ENCODE measurements at regions not wholly inside any gene's neighbourhood (a gene's known extent, or its start where the extent isn't known, plus 50 kb on each side); places are given as distances from the start of the nearest gene placed in this dataset.
"Not testable (repeated sequence)": the region's sequence is repeated elsewhere in the genome, so short reads cannot be mapped to it uniquely, and the experiment has no call there.

- H3K4me1 ChIP-seq = no peaks in the 10 kb centered on the region
- intact Hi-C loops (cut with DNase I) = no loop called here
- ATAC-seq (no peak), DNase-seq (no peak)
- H3K27ac ChIP-seq = no peak overlapping the region
- H3K9me3 ChIP-seq = no peaks in the 10 kb centered on the region
- TF ChIP-seq, protein P1, sequence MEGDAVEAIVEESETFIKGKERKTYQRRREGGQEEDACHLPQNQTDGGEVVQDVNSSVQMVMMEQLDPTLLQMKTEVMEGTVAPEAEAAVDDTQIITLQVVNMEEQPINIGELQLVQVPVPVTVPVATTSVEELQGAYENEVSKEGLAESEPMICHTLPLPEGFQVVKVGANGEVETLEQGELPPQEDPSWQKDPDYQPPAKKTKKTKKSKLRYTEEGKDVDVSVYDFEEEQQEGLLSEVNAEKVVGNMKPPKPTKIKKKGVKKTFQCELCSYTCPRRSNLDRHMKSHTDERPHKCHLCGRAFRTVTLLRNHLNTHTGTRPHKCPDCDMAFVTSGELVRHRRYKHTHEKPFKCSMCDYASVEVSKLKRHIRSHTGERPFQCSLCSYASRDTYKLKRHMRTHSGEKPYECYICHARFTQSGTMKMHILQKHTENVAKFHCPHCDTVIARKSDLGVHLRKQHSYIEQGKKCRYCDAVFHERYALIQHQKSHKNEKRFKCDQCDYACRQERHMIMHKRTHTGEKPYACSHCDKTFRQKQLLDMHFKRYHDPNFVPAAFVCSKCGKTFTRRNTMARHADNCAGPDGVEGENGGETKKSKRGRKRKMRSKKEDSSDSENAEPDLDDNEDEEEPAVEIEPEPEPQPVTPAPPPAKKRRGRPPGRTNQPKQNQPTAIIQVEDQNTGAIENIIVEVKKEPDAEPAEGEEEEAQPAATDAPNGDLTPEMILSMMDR (IDR thresholded peaks at IDR 0.05) = no peak
- H3K4me3 ChIP-seq = no peak overlapping the region
- H3K27me3 ChIP-seq = no peaks in the 10 kb centered on the region
- no peaks in the 10 kb centered on the region for H3K36me3 ChIP-seq
These were observed 367.5 kb upstream of the KCND2 start for GRCh38 chr7:119905495-119905894.

GRCh38 chr7:119908948-119909347 is 364.0 kb upstream of the KCND2 start:
- no peak overlapping the region for H3K27ac ChIP-seq
- ATAC-seq (no peak), DNase-seq (no peak)
- no peaks in the 10 kb centered on the region for H3K9me3 ChIP-seq
- H3K27me3 ChIP-seq = no peaks in the 10 kb centered on the region
- H3K36me3 ChIP-seq = no peaks in the 10 kb centered on the region
- H3K4me3 ChIP-seq = no peak overlapping the region
- TF ChIP-seq, protein P1 (IDR thresholded peaks at IDR 0.05) = no peak
- intact Hi-C loops (cut with DNase I) = no loop called here
- no peaks in the 10 kb centered on the region for H3K4me1 ChIP-seq

- H3K9me3 ChIP-seq; H3K27ac ChIP-seq; DNase-seq; ATAC-seq; H3K27me3 ChIP-seq; H3K4me1 ChIP-seq; H3K4me3 ChIP-seq; intact Hi-C loops (cut with DNase I); H3K36me3 ChIP-seq: not testable (repeated sequence)
These were observed 358.9 kb upstream of the KCND2 start for GRCh38 chr7:119914119-119914518.

DNA sequence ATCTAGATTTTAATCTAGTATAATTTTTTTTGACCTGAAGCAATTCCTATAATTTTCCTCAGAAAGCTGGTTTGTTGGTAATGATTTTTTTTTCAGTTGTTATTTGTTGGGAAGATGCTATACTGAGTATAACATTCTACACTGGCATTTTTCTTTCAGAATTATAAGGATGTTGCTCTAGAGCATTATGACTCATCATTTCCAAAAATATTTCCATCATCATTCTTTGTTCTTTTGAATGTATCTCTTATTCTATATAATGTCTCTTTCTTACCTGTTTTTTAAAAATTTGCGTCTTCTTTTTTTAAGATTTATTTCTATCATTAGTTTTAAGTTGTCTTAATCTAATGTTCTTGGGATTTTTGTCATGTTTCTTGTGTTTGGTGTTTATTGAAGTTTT is 356.5 kb upstream of the KCND2 start:
- ATAC-seq = no peak
- Histone ChIP-seq H3K27ac (no peak overlapping the region), H3K4me3 (no peak overlapping the region), H3K9me3 (no peaks in the 10 kb centered on the region), H3K27me3 (no peaks in the 10 kb centered on the region), H3K36me3 (no peaks in the 10 kb centered on the region), H3K4me1 (no peaks in the 10 kb centered on the region)
- TF ChIP-seq, protein P1 (IDR thresholded peaks at IDR 0.05) = no peak
- DNase-seq = no peak
- intact Hi-C loops (cut with DNase I) = no loop called here

DNA sequence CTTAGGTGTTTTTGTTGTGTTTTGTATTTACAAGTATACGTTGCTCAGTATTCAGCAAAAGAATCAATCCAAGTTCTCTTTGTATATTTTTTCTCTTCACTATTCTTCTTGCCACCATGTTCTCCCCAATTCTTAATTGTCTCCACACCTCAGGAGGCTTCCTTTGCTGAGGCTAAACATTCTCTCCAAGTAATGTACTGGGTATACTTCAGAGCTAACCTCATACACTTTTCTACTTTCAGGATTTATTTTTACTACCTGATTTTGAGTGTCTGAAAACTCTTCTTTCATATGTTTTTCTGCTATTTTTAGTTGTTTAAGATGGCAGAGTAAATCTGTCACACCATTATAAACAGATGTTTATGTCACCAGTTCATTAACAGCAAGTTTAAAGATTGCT is 354.8 kb upstream of the KCND2 start:
- no peaks in the 10 kb centered on the region for H3K9me3 ChIP-seq
- no peak for DNase-seq
- TF ChIP-seq, protein P1 (IDR thresholded peaks at IDR 0.05) = no peak
- no peaks in the 10 kb centered on the region for H3K4me1 ChIP-seq
- intact Hi-C loops (cut with DNase I) = no loop called here
- H3K27me3 ChIP-seq = no peaks in the 10 kb centered on the region
- no peak overlapping the region for H3K27ac ChIP-seq
- ATAC-seq = no peak
- H3K4me3 ChIP-seq = no peak overlapping the region
- no peaks in the 10 kb centered on the region for H3K36me3 ChIP-seq

DNA sequence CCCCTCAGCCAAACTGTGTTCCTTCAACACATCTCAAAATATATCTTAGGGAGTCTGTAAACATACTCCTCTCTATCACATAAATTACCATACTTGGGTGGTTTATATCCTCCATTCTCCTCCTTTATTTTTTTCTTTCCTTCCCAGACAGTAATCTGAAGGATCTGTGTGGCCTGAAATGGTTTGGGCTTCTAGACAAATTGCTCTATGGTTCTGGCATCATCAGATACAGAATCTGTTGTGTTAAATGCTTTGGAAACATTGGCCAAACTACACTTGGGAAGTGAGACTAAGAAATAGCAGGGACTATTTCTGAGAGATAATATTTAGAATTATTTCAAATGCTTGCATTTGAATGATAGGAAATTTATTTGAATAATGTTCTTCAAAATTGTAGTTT is 353.0 kb upstream of the KCND2 start:
- no peak overlapping the region for H3K27ac ChIP-seq
- no peaks in the 10 kb centered on the region for H3K27me3 ChIP-seq
- intact Hi-C loops (cut with DNase I) = no loop called here
- H3K36me3 ChIP-seq = no peaks in the 10 kb centered on the region
- TF ChIP-seq, protein P1 (IDR thresholded peaks at IDR 0.05) = no peak
- no peaks in the 10 kb centered on the region for H3K9me3 ChIP-seq
- DNase-seq = no peak
- H3K4me3 ChIP-seq = no peak overlapping the region
- H3K4me1 ChIP-seq = no peaks in the 10 kb centered on the region
- no peak for ATAC-seq
